ENCODE measurements at regions not wholly inside any gene's neighbourhood (a gene's known extent, or its start where the extent isn't known, plus 50 kb on each side); places are given as distances from the start of the nearest gene placed in this dataset.

DNA sequence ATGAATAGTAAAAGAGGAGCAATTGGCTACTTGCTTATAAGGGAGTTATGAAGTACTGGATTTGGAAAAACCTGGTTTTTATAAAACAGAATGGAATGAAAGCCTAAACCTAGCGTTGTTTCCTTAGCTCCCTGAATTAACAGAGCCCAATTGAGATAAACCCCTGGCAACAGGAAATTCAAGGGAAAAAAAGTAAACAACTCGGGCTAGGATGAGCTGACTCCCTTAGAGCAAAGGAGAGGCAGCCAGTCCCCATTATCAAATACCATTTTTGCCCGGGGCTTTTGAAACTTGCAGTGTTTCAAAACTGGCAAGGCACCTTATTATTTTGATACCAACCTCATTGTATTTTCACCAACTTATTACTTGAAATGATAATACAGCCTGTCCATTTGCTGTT, 587.5 kb downstream of the CD109 start:
- no peak for DNase-seq (ENCODE audit: unreplicated experiment)
- H3K4me3 Mint-ChIP-seq (ENCODE audit: unreplicated experiment), result no peak overlapping the region
- BruUV-seq (replicated peaks), result no TSS peak
- CTCF ChIA-PET, result interaction anchor here (0.7 to 1.0 kb wide), 3 partner anchors 10 to 401 kb away, joined by 3 read pairs; no protein-coding TSS in a partner anchor
- no peaks in the 10 kb centered on the region for H3K27me3 Mint-ChIP-seq (ENCODE audit: insufficient read depth, unreplicated experiment)
- no peaks in the 10 kb centered on the region for H3K9me3 Mint-ChIP-seq (ENCODE audit: unreplicated experiment)
- no peaks in the 10 kb centered on the region for H3K36me3 Mint-ChIP-seq (ENCODE audit: insufficient read depth, unreplicated experiment)
- H3K4me1 Mint-ChIP-seq (ENCODE audit: insufficient read depth, unreplicated experiment), result no peaks in the 10 kb centered on the region
- POLR2A ChIA-PET, result no interaction called here
- H3K27ac Mint-ChIP-seq (ENCODE audit: low read depth, unreplicated experiment), result no peak overlapping the region
- TF ChIP-seq, protein P1, sequence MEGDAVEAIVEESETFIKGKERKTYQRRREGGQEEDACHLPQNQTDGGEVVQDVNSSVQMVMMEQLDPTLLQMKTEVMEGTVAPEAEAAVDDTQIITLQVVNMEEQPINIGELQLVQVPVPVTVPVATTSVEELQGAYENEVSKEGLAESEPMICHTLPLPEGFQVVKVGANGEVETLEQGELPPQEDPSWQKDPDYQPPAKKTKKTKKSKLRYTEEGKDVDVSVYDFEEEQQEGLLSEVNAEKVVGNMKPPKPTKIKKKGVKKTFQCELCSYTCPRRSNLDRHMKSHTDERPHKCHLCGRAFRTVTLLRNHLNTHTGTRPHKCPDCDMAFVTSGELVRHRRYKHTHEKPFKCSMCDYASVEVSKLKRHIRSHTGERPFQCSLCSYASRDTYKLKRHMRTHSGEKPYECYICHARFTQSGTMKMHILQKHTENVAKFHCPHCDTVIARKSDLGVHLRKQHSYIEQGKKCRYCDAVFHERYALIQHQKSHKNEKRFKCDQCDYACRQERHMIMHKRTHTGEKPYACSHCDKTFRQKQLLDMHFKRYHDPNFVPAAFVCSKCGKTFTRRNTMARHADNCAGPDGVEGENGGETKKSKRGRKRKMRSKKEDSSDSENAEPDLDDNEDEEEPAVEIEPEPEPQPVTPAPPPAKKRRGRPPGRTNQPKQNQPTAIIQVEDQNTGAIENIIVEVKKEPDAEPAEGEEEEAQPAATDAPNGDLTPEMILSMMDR (IDR thresholded peaks at IDR 0.05; ENCODE audit: unreplicated experiment), result no peak
- intact Hi-C loops (cut with micrococcal nuclease), result no loop called here

DNA sequence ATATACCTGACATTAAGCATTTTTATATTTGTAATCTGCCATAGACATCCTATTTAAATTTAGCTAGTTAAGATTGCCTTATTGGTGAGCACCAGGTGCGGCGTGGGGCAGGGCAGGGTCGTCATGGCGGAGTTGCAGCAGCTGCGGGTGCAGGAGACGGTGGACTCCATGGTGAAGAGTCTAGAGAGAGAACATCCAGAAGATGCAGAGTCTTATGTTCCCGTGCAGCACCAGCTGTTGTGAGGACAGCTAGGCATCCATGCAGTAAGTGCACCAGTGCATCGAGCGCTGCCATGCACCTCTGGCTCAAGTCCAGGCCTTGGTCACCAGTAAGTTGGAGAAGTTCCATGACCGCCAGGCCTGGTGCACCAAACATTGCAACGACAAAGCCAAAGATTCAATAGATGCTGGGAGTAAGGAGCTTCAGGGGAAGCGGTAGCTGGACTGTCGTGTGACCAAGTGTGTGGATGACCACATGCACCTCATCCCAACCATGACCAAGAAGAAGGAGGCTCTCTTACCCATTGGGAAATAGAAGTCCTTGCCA, 586.2 kb downstream of the CD109 start:
- TF ChIP-seq, protein P1 (IDR thresholded peaks at IDR 0.05; ENCODE audit: unreplicated experiment), result no peak
- H3K4me1 Mint-ChIP-seq (ENCODE audit: insufficient read depth, unreplicated experiment), result no peaks in the 10 kb centered on the region
- H3K4me3 Mint-ChIP-seq (ENCODE audit: unreplicated experiment), result no peak overlapping the region
- intact Hi-C loops (cut with micrococcal nuclease), result no loop called here
- H3K27ac Mint-ChIP-seq (ENCODE audit: low read depth, unreplicated experiment), result no peak overlapping the region
- DNase-seq (ENCODE audit: unreplicated experiment), result no peak
- H3K36me3 Mint-ChIP-seq (ENCODE audit: insufficient read depth, unreplicated experiment), result no peaks in the 10 kb centered on the region
- ChIA-PET CTCF (interaction anchor here (0.6 kb wide), 1 partner anchor 16 kb away, joined by 3 read pairs; no protein-coding TSS in a partner anchor), POLR2A (interaction anchor here (0.5 kb wide), 1 partner anchor 49 kb away, joined by 3 read pairs; no protein-coding TSS in a partner anchor)
- no peaks in the 10 kb centered on the region for H3K27me3 Mint-ChIP-seq (ENCODE audit: insufficient read depth, unreplicated experiment)
- H3K9me3 Mint-ChIP-seq (ENCODE audit: unreplicated experiment), result no peaks in the 10 kb centered on the region
- no TSS peak for BruUV-seq (replicated peaks)

DNA sequence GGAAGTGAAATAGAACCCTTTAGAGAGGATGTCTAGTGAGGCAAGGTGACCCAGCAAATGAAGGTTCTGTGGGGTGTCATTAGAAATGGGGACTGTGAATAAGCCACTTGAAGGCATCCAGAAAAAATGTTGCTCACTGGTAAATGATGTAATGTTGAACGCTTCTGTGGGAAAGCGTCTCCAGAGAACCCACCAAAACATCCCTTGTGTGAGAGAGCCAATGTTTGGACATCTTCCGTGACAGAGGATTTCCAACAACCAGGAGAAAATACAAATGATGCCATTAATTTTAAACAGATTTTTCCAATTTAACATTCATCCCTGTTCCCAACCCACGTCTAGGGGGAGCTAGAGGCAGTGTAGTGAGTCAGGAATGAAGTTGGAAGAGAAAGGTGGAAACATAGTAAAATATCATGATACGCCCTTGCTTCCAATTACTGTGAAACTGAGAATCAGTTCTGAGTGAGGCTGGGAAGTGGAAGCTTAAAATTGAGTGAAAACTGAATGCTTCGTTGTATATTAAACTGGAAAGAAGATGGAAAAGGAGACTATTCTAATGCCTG, 584.2 kb downstream of the CD109 start:
- CTCF ChIA-PET, result interaction anchor here (0.6 to 1.5 kb wide), 4 partner anchors 14 to 450 kb away, joined by 3 to 5 read pairs (median 4); no protein-coding TSS in a partner anchor
- Mint-ChIP-seq H3K4me1 (ENCODE audit: insufficient read depth, unreplicated experiment) (no peaks in the 10 kb centered on the region), H3K27ac (ENCODE audit: low read depth, unreplicated experiment) (no peak overlapping the region), H3K9me3 (ENCODE audit: unreplicated experiment) (no peaks in the 10 kb centered on the region), H3K36me3 (ENCODE audit: insufficient read depth, unreplicated experiment) (no peaks in the 10 kb centered on the region), H3K4me3 (ENCODE audit: unreplicated experiment) (no peak overlapping the region), H3K27me3 (ENCODE audit: insufficient read depth, unreplicated experiment) (no peaks in the 10 kb centered on the region)
- POLR2A ChIA-PET, result no interaction called here
- TF ChIP-seq, protein P1 (IDR thresholded peaks at IDR 0.05; ENCODE audit: unreplicated experiment), result peak; percentile 9
- DNase-seq (ENCODE audit: unreplicated experiment), result peak; percentile 6
- no TSS peak for BruUV-seq (replicated peaks)
- intact Hi-C loops (cut with micrococcal nuclease), result no loop called here

DNA sequence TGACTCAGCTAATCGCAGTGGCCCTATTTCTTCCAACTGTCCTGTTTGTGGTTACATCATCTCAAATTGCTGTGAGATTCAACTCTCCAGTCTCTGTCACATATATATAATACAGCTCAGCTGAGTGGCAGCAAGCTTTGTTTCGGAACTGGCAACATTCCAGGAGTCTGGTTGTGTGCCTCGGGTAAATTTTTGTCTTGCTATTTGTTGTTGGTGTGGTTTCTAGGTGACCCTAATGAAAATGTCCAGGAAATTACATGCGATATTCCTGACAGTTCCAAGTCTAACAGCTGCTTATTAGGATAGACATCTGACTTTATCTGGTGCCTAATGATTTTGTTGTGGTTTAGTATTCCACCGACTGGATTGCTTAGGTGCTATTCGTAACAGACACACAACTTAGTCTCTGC, 581.8 kb downstream of the CD109 start:
- CTCF ChIA-PET, result interaction anchor here (0.5 to 1.3 kb wide), 6 partner anchors 12 to 1969 kb away, joined by 3 to 5 read pairs (median 4); no protein-coding TSS in a partner anchor
- Mint-ChIP-seq H3K27me3 (ENCODE audit: insufficient read depth, unreplicated experiment) (no peaks in the 10 kb centered on the region), H3K36me3 (ENCODE audit: insufficient read depth, unreplicated experiment) (no peaks in the 10 kb centered on the region), H3K9me3 (ENCODE audit: unreplicated experiment) (no peaks in the 10 kb centered on the region), H3K27ac (ENCODE audit: low read depth, unreplicated experiment) (no peak overlapping the region), H3K4me3 (ENCODE audit: unreplicated experiment) (no peak overlapping the region), H3K4me1 (ENCODE audit: insufficient read depth, unreplicated experiment) (no peaks in the 10 kb centered on the region)
- no TSS peak for BruUV-seq (replicated peaks)
- peak; percentile 33 for DNase-seq (ENCODE audit: unreplicated experiment)
- intact Hi-C loops (cut with micrococcal nuclease), result no loop called here
- TF ChIP-seq, protein P1 (IDR thresholded peaks at IDR 0.05; ENCODE audit: unreplicated experiment), result no peak
- POLR2A ChIA-PET, result interaction anchor here (0.6 to 1.3 kb wide), 3 partner anchors 20 to 510 kb away, joined by 3 read pairs; no protein-coding TSS in a partner anchor
